RWPE1 (cell line): ENCODE measurements at regions not wholly inside any gene's neighbourhood (a gene's known extent, or its start where the extent isn't known, plus 50 kb on each side); places are given as distances from the start of the nearest gene placed in this dataset.

Source experiments
- CTCF ChIA-PET: fragments of 350-600 bp; sonication (Branson Sonifier 250); formaldehyde crosslinking; extraction: SDS; loops from one replicate; lab custom pipeline; 2021; lab: Yijun Ruan, JAX
- POLR2A ChIA-PET: fragments of 400-600 bp; formaldehyde crosslinking; extraction: SDS; loops from one replicate; lab custom pipeline; 2020; ENCODE audit warnings: antibody characterized with exemption; ENCODE audit not compliant: low non-redundant PET; lab: Yijun Ruan, JAX
- DNase-seq: peaks from one replicate; pipeline ENCODE4 v3.0.0; 2012; ENCODE audit warnings: low spot score
- H3K27ac ChIP-seq: fragments of 450-650 bp; 2 replicates; pipeline ENCODE4 v1.5.1; 2017
- CTCF ChIP-seq: fragments of 450-650 bp; conservative IDR thresholded peaks from 2 replicates; pipeline ENCODE4 v1.5.1; 2017; ENCODE audit warnings: low read depth, mild to moderate bottlenecking

- no peak for TF ChIP-seq CTCF
- CTCF ChIA-PET: no interaction called here
- DNase-seq: no peak
- POLR2A ChIA-PET: no interaction called here
- H3K27ac ChIP-seq: no peak overlapping the region
Observed at GRCh38 chr13:100811928-100812327, 137.3 kb upstream of the TMTC4 start.

GRCh38 chr13:100811024-100811865 lies 136.7 kb upstream of the TMTC4 start:
- TF ChIP-seq CTCF: no peak
- no peak for DNase-seq
- ChIA-PET POLR2A (no interaction called here), CTCF (no interaction called here)
- no peak overlapping the region for H3K27ac ChIP-seq

GRCh38 chr13:100810481-100810880 lies 135.9 kb upstream of the TMTC4 start:
- CTCF ChIA-PET: no interaction called here
- no peak overlapping the region for H3K27ac ChIP-seq
- POLR2A ChIA-PET: no interaction called here
- DNase-seq: no peak
- TF ChIP-seq CTCF: no peak

DNA sequence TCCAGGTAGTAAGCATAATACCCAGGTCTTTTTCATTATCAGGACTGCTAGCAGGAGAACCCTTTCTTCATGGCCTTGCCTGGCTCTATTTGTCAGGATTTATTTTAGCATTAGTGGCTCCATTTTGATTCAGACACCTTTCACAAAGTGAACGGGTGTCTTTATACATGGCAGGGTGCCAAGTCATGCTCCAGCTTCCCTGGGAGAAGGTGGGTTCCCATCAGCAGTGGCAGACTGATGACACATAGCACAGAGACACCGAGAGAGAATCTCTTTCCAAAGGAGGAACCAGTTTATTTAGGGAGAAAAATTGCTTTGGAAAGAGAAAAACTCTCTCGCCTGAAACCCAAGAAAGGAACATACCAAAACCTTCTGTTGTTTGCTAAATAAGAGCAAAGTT lies 135.3 kb upstream of the TMTC4 start:
- CTCF ChIA-PET: no interaction called here
- DNase-seq: no peak
- POLR2A ChIA-PET: no interaction called here
- no peak overlapping the region for H3K27ac ChIP-seq
- TF ChIP-seq CTCF: no peak

DNA sequence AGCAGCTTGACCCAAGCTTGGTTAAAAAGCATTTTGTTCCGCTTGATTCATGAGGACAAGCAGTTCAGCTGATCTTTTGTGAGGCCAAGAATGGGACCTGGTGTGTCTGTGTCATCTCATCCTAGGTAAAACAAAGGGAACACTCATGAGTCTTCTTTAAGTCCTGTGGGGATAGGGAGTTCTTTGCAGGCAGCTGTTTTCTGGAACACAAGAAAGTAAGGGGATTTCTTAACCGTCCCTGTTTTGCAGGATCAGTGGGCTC lies 134.5 kb upstream of the TMTC4 start:
- POLR2A ChIA-PET: no interaction called here
- no peak overlapping the region for H3K27ac ChIP-seq
- no peak for DNase-seq
- CTCF ChIA-PET: no interaction called here
- TF ChIP-seq CTCF: no peak

GRCh38 chr13:100808330-100809128 lies 133.9 kb upstream of the TMTC4 start:
- CTCF ChIA-PET: no interaction called here

More at GRCh38 chr13:100808330-100809128, 133.9 kb upstream of the TMTC4 start:
- POLR2A ChIA-PET: no interaction called here
- no peak for DNase-seq
- no peak overlapping the region for H3K27ac ChIP-seq
- TF ChIP-seq CTCF: no peak
